ENCODE measurements at regions not wholly inside any gene's neighbourhood (a gene's known extent, or its start where the extent isn't known, plus 50 kb on each side); places are given as distances from the start of the nearest gene placed in this dataset.

GRCh38 chr10:109040622-109041021, 882.7 kb downstream of the XPNPEP1 start:
- no peak for TF ChIP-seq CTCF (IDR thresholded peaks at IDR 0.05)
- TF ChIP-seq POLR2A (IDR thresholded peaks at IDR 0.05), result no peak

Data from uterus (tissue), 2 donors.